ENCODE measurements at regions not wholly inside any gene's neighbourhood (a gene's known extent, or its start where the extent isn't known, plus 50 kb on each side); places are given as distances from the start of the nearest gene placed in this dataset.

- no peak overlapping the region for H3K4me3 ChIP-seq (ENCODE audit: low read depth, low read length)
- TF ChIP-seq CTCF (IDR thresholded peaks at IDR 0.05; ENCODE audit: low read depth, low read length, missing control alignments) = no peak
- no peak for DNase-seq (ENCODE audit: low read depth)
Observed at GRCh38 chr4:13905543-13905942, 278.0 kb upstream of the BOD1L1 start.

- TF ChIP-seq CTCF (IDR thresholded peaks at IDR 0.05; ENCODE audit: low read depth, low read length, missing control alignments) = no peak
- H3K4me3 ChIP-seq (ENCODE audit: low read depth, low read length) = no peak overlapping the region
- DNase-seq (ENCODE audit: low read depth) = no peak
Observed at GRCh38 chr4:13906727-13907126, 279.2 kb upstream of the BOD1L1 start.

GRCh38 chr4:13907255-13907751 lies 279.8 kb upstream of the BOD1L1 start:
- no peak for TF ChIP-seq CTCF (IDR thresholded peaks at IDR 0.05; ENCODE audit: low read depth, low read length, missing control alignments)
- DNase-seq (ENCODE audit: low read depth) = no peak
- no peak overlapping the region for H3K4me3 ChIP-seq (ENCODE audit: low read depth, low read length)

- DNase-seq (ENCODE audit: low read depth) = no peak
- H3K4me3 ChIP-seq (ENCODE audit: low read depth, low read length) = no peak overlapping the region
- no peak for TF ChIP-seq CTCF (IDR thresholded peaks at IDR 0.05; ENCODE audit: low read depth, low read length, missing control alignments)
Observed at GRCh38 chr4:13908455-13908854, 280.9 kb upstream of the BOD1L1 start.

GRCh38 chr4:13910556-13910955 lies 283.0 kb upstream of the BOD1L1 start:
- H3K4me3 ChIP-seq (ENCODE audit: low read depth, low read length) = no peak overlapping the region
- no peak for TF ChIP-seq CTCF (IDR thresholded peaks at IDR 0.05; ENCODE audit: low read depth, low read length, missing control alignments)
- DNase-seq (ENCODE audit: low read depth) = no peak

- DNase-seq (ENCODE audit: low read depth) = no peak
- TF ChIP-seq CTCF (IDR thresholded peaks at IDR 0.05; ENCODE audit: low read depth, low read length, missing control alignments) = no peak
- no peak overlapping the region for H3K4me3 ChIP-seq (ENCODE audit: low read depth, low read length)
Observed at GRCh38 chr4:13911256-13911655, 283.7 kb upstream of the BOD1L1 start.

- no peak for DNase-seq (ENCODE audit: low read depth)
- H3K4me3 ChIP-seq (ENCODE audit: low read depth, low read length) = no peak overlapping the region
- TF ChIP-seq CTCF (IDR thresholded peaks at IDR 0.05; ENCODE audit: low read depth, low read length, missing control alignments) = no peak
Observed at GRCh38 chr4:13912436-13912925, 285.0 kb upstream of the BOD1L1 start.

Measured in GM12864 (cell line).